ENCODE measurements at regions not wholly inside any gene's neighbourhood (a gene's known extent, or its start where the extent isn't known, plus 50 kb on each side); places are given as distances from the start of the nearest gene placed in this dataset.

- TF ChIP-seq CTCF (IDR thresholded peaks at IDR 0.05): no peak
- no peak for TF ChIP-seq POLR2A (IDR thresholded peaks at IDR 0.05)
Observed at GRCh38 chr2:11983870-11984269, 237.4 kb downstream of the LPIN1 start.
